ENCODE measurements at regions not wholly inside any gene's neighbourhood (a gene's known extent, or its start where the extent isn't known, plus 50 kb on each side); places are given as distances from the start of the nearest gene placed in this dataset.

DNA sequence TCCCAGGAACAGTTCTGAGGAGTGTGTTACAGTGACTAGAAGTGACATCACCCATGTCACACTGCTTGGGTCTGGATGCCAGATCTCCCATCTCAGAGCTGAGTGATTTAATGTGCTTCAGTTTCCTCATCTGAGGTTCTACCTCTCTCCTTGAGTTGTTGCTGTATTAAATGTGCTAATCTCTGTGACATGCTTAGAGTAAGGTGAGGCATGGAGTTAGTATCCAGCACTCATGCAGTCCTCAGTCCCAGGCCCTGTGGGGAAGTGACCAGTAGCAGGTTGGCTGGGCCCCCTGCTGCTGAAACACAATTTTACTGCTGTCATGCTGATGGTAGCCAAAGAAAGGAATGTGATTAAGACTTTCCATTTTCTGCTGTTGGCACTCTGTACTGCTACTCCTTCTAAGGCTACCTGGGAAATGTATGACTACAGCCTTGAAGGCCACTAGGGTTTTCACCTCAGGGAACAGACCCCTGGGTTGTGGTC is 639.6 kb downstream of the MID1IP1 start:
- H3K4me1 ChIP-seq = no peaks in the 10 kb centered on the region
- no peaks in the 10 kb centered on the region for H3K36me3 ChIP-seq
- H3K27ac ChIP-seq = no peak overlapping the region
- no peak for DNase-seq (ENCODE audit: low spot score in 2 of 2)
- peaks cover 0 to 3% (median 0%) of the 10 kb centered on the region in 4 donors for H3K9me3 ChIP-seq
- no peak for TF ChIP-seq CTCF (IDR thresholded peaks at IDR 0.05)
- no peak for TF ChIP-seq POLR2A (IDR thresholded peaks at IDR 0.05)
- no peak for TF ChIP-seq EP300 (IDR thresholded peaks at IDR 0.05)
- no peaks in the 10 kb centered on the region for H3K27me3 ChIP-seq
- H3K4me3 ChIP-seq = no peak overlapping the region

- Histone ChIP-seq H3K4me1 (no peaks in the 10 kb centered on the region), H3K36me3 (no peaks in the 10 kb centered on the region), H3K27me3 (no peaks in the 10 kb centered on the region), H3K4me3 (no peak overlapping the region), H3K27ac (no peak overlapping the region), H3K9me3 (peaks cover 0 to 2% (median 0%) of the 10 kb centered on the region in 4 donors)
- TF ChIP-seq POLR2A (IDR thresholded peaks at IDR 0.05) (no peak), CTCF (IDR thresholded peaks at IDR 0.05) (no peak), EP300 (IDR thresholded peaks at IDR 0.05) (no peak)
- WGBS, 2 donors = 56 to 86% methylated on average over 1 of the region's 1 CpG
- DNase-seq (ENCODE audit: low spot score in 2 of 2) = no peak
Observed at GRCh38 chrX:39442332-39442731, 641.1 kb downstream of the MID1IP1 start.

DNA sequence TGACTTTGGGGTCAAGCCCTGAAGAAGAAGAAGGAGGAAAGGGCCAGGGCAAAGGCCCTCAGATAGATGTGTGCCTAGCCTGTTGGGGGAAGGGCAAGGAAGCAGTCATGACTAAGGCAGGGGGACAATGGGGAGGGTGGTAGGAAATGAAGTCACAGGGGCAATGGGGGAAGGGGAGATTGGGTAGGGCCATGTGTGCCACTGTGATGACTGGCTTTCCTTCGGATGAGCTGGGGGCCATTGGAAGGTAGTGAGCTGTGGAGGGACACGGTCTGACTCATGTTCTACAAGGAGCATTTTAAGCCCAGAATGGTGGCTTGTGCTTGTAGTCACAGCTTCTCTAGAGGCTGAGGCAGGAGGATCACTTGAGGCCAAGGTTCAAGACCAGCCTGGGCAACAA is 642.0 kb downstream of the MID1IP1 start:
- TF ChIP-seq CTCF (IDR thresholded peaks at IDR 0.05) (no peak), EP300 (IDR thresholded peaks at IDR 0.05) (no peak), POLR2A (IDR thresholded peaks at IDR 0.05) (no peak)
- Histone ChIP-seq H3K4me3 (no peak overlapping the region), H3K9me3 (no peaks in the 10 kb centered on the region), H3K4me1 (no peaks in the 10 kb centered on the region), H3K27ac (no peak overlapping the region), H3K27me3 (no peaks in the 10 kb centered on the region), H3K36me3 (no peaks in the 10 kb centered on the region)
- DNase-seq (ENCODE audit: low spot score in 2 of 2) = no peak
- 87 to 94% methylated on average over 2 of the region's 2 CpGs for WGBS, 2 donors

GRCh38 chrX:39445336-39445735 is 644.1 kb downstream of the MID1IP1 start:
- no peak for TF ChIP-seq POLR2A (IDR thresholded peaks at IDR 0.05)
- no peak for TF ChIP-seq EP300 (IDR thresholded peaks at IDR 0.05)
- TF ChIP-seq CTCF (IDR thresholded peaks at IDR 0.05) = peak in 1 of 5 experiments; percentile 23
- Histone ChIP-seq H3K4me3 (no peak overlapping the region), H3K27me3 (no peaks in the 10 kb centered on the region), H3K9me3 (no peaks in the 10 kb centered on the region), H3K4me1 (no peaks in the 10 kb centered on the region), H3K27ac (no peak overlapping the region), H3K36me3 (no peaks in the 10 kb centered on the region)
- no peak for DNase-seq (ENCODE audit: low spot score in 2 of 2)
- 82 to 91% methylated on average over 4 of the region's 4 CpGs for WGBS, 2 donors

DNA sequence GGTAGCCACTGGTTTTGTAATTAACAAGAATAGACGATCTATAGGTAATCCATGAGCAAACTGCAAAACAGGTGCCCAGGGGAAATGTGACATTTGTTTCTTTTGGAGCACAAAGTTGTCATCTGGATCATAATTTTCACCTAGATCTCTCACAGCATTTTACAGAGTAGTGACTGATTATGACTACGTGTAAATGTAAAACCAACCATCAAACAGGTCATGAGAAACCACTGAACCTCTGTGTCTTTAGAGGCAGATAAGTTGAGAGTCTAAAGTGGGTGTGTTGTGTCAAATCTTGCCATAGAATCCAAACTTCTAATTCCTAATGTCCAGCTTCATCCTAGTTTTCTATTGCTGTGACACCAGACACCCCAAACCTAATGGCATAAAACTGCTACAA is 648.1 kb downstream of the MID1IP1 start:
- DNase-seq (ENCODE audit: low spot score in 2 of 2) = no peak
- WGBS, 2 donors = 81 to 93% methylated on average over 2 of the region's 2 CpGs
- Histone ChIP-seq H3K27me3 (no peaks in the 10 kb centered on the region), H3K4me3 (no peak overlapping the region), H3K4me1 (no peaks in the 10 kb centered on the region), H3K36me3 (no peaks in the 10 kb centered on the region), H3K27ac (no peak overlapping the region), H3K9me3 (no peaks in the 10 kb centered on the region)
- TF ChIP-seq CTCF (IDR thresholded peaks at IDR 0.05) (no peak), EP300 (IDR thresholded peaks at IDR 0.05) (no peak), POLR2A (IDR thresholded peaks at IDR 0.05) (no peak)
